GM21786 (cell line): ENCODE measurements at regions not wholly inside any gene's neighbourhood (a gene's known extent, or its start where the extent isn't known, plus 50 kb on each side); places are given as distances from the start of the nearest gene placed in this dataset.
"Not testable (repeated sequence)": the region's sequence is repeated elsewhere in the genome, so short reads cannot be mapped to it uniquely, and the experiment has no call there.

Source experiments
- ATAC-seq: cut with Tn5 transposase; IDR thresholded peaks from one replicate; pipeline ENCODE4 v1.9.1; 2021; ENCODE audit not compliant: unreplicated experiment

- no peak for ATAC-seq
Observed at GRCh38 chr1:189977184-189977583, 500.5 kb downstream of the BRINP3 start.

- no peak for ATAC-seq
Observed at GRCh38 chr1:189983166-189983890, 494.3 kb downstream of the BRINP3 start.

GRCh38 chr1:189986516-189986915, 491.1 kb downstream of the BRINP3 start:
- no peak for ATAC-seq

- no peak for ATAC-seq
Observed at GRCh38 chr1:189987509-189987908, 490.2 kb downstream of the BRINP3 start.

- no peak for ATAC-seq
Observed at GRCh38 chr1:189992856-189993255, 484.8 kb downstream of the BRINP3 start.

- ATAC-seq: no peak
Observed at GRCh38 chr1:190000365-190000872, 477.2 kb downstream of the BRINP3 start.

- no peak for ATAC-seq
Observed at GRCh38 chr1:190001187-190001586, 476.5 kb downstream of the BRINP3 start.

- no peak for ATAC-seq
Observed at GRCh38 chr1:190003376-190003775, 474.3 kb downstream of the BRINP3 start.

- no peak for ATAC-seq
Observed at GRCh38 chr1:190011585-190011984, 466.1 kb downstream of the BRINP3 start.

- ATAC-seq: not testable (repeated sequence)
Observed at GRCh38 chr1:190019151-190019550, 458.5 kb downstream of the BRINP3 start.

GRCh38 chr1:190019717-190020116, 457.9 kb downstream of the BRINP3 start:
- no peak for ATAC-seq

- ATAC-seq: no peak
Observed at GRCh38 chr1:190022709-190023108, 455.0 kb downstream of the BRINP3 start.

- ATAC-seq: no peak
Observed at GRCh38 chr1:190029441-190029840, 448.2 kb downstream of the BRINP3 start.

- ATAC-seq: no peak
Observed at GRCh38 chr1:190043655-190044054, 434.0 kb downstream of the BRINP3 start.

- ATAC-seq: no peak
Observed at GRCh38 chr1:190046231-190046630, 431.4 kb downstream of the BRINP3 start.
